Activated naive CD4-positive, alpha-beta T cell treated with anti-CD3 and anti-CD28 coated beads, Interleukin-2, amount 10 ng/mL, durations not matched to agents 7 days and 5 days (primary cell): ENCODE measurements at regions not wholly inside any gene's neighbourhood (a gene's known extent, or its start where the extent isn't known, plus 50 kb on each side); places are given as distances from the start of the nearest gene placed in this dataset.

ENCODE experiments used
- CTCF ChIA-PET: fragments of 350-600 bp; sonication (Branson Sonifier 250); formaldehyde crosslinking; loops from one replicate; lab custom pipeline; 2021; ENCODE audit warnings: antibody characterized with exemption; lab: Charles Lee
- DNase-seq: peaks from one replicate; pipeline ENCODE4 v3.0.0-alpha.2; 2020
- H3K27ac Mint-ChIP-seq: one replicate; pipeline ENCODE4 v1.8.0; 2021; ENCODE audit warnings: mild to moderate bottlenecking, moderate library complexity, mixed read lengths
- H3K27me3 Mint-ChIP-seq: one replicate; pipeline ENCODE4 v1.8.0; 2021; ENCODE audit warnings: mild to moderate bottlenecking, mixed read lengths
- H3K36me3 Mint-ChIP-seq: one replicate; pipeline ENCODE4 v1.8.0; 2021; ENCODE audit warnings: mixed read lengths
- H3K4me1 Mint-ChIP-seq: one replicate; pipeline ENCODE4 v1.8.0; 2021; ENCODE audit warnings: mixed read lengths
- H3K4me3 Mint-ChIP-seq: one replicate; pipeline ENCODE4 v1.8.0; 2021; ENCODE audit warnings: mild to moderate bottlenecking, moderate library complexity, mixed read lengths
- H3K9me3 Mint-ChIP-seq: one replicate; pipeline ENCODE4 v1.8.0; 2021; ENCODE audit warnings: mixed read lengths

DNA sequence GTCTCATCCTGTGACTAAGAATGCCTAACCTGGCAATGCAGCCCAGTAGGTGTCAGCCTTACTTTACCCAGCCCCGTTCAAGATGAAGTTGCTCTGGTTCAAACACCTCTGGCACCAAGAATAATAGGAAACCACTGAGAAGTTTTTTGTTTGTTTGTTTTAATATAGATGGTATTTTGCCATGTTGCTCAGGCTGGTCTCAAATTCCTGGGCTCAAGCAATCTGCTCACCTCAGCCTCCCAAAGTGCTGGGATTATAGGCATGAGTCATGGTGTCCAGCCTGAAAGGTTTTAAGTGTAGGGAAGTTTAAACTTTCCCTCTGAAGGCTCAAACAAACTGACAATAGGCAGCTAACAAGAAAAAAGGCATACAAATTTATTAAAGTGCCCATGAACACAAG is 51.2 kb upstream of the ABCC4 start:
- Mint-ChIP-seq H3K4me3 (no peak overlapping the region), H3K9me3 (no peaks in the 10 kb centered on the region), H3K4me1 (no peaks in the 10 kb centered on the region), H3K27ac (no peak overlapping the region), H3K36me3 (no peaks in the 10 kb centered on the region), H3K27me3 (no peaks in the 10 kb centered on the region)
- CTCF ChIA-PET: no interaction called here
- DNase-seq: no peak

DNA sequence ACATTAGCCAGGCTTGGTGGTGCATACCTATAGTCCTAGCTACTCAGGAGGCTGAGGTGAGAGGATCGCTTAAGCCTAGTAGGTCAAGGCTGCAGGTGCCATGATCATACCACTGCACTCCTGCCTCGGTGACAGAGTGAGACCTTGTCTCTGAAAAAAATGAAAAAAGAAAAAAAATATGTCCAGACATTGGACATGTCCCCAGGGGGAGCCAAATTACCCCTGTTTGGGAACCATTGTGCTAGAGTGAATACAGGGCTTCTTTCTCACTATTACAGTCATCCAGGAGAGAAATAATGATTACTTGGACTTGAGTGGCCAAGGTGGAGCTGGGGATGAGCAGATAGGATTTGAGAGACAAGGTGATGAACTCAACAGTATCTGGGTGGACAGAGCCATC is 52.9 kb upstream of the ABCC4 start:
- Mint-ChIP-seq H3K9me3 (no peaks in the 10 kb centered on the region), H3K27ac (no peak overlapping the region), H3K4me3 (no peak overlapping the region), H3K27me3 (peaks cover 5% of the 10 kb centered on the region), H3K4me1 (no peaks in the 10 kb centered on the region), H3K36me3 (no peaks in the 10 kb centered on the region)
- no peak for DNase-seq
- CTCF ChIA-PET: no interaction called here

DNA sequence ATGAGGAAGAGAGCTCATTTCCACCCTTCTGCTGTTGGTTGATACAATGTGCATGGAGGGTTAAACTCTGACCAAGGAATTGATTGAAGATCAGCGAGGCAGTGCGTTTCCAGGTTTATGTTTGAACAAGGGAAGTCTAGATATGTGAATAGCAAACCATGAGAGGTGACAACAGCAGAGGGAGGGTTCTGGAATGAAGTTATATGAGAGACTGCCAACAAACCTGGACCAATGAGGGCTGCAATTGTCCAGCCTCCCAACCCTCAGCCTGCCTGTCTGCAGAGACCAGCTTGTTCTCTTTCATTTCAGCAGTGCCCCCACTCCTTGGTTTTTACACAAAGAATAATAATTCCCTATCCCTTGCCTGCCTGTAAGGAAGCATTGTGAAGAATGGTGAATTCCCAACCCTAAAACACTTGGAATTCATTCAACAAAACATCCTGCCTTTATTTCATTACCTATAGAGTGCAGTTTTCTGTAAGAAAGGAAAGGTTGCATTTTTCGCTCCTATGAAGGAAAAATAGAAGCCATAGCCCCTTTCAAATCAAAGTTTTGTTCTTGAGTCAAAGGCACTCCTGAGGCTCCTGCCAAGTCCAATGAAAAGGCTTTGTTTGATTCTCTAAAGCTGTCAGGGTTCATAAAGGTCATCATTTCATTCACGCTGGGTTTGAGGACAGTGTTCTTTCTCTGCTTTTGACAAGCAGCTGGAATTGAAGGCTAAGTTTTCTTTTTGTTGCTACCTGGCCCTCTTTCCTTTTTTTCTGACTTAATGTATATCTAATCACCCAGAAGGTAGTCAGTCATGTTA is 53.6 kb upstream of the ABCC4 start:
- Mint-ChIP-seq H3K36me3 (no peaks in the 10 kb centered on the region), H3K9me3 (no peaks in the 10 kb centered on the region), H3K27me3 (peaks cover 11% of the 10 kb centered on the region), H3K27ac (no peak overlapping the region), H3K4me3 (no peak overlapping the region), H3K4me1 (no peaks in the 10 kb centered on the region)
- no peak for DNase-seq
- CTCF ChIA-PET: no interaction called here

DNA sequence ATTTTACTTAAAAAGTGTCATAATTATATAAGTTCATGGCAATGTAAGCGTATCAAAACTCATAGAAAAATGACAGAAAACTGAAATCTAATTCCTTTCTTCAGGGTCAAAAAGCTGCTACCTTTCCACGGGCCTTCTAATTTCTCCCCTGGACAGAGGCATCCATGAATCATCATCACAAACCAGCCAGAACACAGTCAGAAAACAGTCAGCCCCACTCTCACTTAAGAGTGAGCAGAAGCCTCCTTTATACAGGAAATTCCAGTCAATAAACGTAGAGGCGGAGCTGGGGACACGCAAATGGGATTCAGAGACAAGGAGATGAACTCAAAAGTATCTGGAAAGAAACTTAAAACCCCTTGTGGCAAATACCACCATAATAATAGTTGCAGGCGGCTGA is 54.2 kb upstream of the ABCC4 start:
- Mint-ChIP-seq H3K4me1 (no peaks in the 10 kb centered on the region), H3K4me3 (no peak overlapping the region), H3K27ac (no peak overlapping the region), H3K9me3 (no peaks in the 10 kb centered on the region), H3K36me3 (no peaks in the 10 kb centered on the region), H3K27me3 (peaks cover 12% of the 10 kb centered on the region)
- CTCF ChIA-PET: no interaction called here
- DNase-seq: no peak

DNA sequence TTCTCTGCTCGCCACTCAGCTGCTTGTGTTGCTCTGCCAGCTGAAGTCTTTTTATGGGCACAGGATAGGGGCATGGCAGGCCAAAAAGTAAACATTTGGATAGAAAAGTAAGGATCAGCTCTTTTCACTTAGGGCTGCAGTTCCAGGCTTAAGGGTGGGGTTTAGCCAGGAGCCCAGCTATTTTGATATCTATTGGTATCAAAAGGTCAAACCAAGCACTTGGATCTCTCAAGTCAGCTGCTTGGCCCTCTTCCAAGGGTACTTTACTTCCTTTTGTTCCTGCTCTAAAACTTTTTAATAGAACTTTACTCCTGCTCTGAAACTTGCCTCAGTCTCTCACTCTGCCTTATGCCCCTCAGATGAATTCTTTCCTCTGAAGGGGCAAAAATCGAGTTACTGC is 55.7 kb upstream of the ABCC4 start:
- H3K9me3 Mint-ChIP-seq: no peaks in the 10 kb centered on the region
- no peak for DNase-seq
- no peak overlapping the region for H3K27ac Mint-ChIP-seq
- CTCF ChIA-PET: no interaction called here
- no peaks in the 10 kb centered on the region for H3K36me3 Mint-ChIP-seq
- no peak overlapping the region for H3K4me3 Mint-ChIP-seq
- H3K27me3 Mint-ChIP-seq: peaks cover 12% of the 10 kb centered on the region
- no peaks in the 10 kb centered on the region for H3K4me1 Mint-ChIP-seq

DNA sequence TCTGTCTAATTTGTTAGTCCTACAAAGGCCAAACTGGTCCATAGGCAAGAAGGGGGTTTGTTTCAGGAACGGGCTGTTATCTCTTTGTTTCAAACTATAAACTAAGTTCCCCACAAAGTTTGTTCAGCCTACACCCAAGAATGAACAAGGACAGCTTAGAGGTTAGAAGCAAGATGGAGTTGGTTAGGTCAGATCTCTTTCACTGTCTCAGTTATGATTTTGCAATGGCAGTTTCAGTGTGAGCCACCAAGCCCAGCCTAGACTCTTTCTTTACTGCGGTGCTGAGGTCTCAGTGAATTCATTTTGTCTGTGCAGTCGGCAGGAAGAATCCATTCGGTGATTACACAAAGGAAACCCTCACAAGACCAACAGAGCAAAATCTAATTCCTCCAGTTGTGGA is 56.6 kb upstream of the ABCC4 start:
- Mint-ChIP-seq H3K4me1 (no peaks in the 10 kb centered on the region), H3K36me3 (no peaks in the 10 kb centered on the region), H3K27me3 (peaks cover 12% of the 10 kb centered on the region), H3K4me3 (no peak overlapping the region), H3K27ac (no peak overlapping the region), H3K9me3 (no peaks in the 10 kb centered on the region)
- DNase-seq: no peak
- CTCF ChIA-PET: no interaction called here

DNA sequence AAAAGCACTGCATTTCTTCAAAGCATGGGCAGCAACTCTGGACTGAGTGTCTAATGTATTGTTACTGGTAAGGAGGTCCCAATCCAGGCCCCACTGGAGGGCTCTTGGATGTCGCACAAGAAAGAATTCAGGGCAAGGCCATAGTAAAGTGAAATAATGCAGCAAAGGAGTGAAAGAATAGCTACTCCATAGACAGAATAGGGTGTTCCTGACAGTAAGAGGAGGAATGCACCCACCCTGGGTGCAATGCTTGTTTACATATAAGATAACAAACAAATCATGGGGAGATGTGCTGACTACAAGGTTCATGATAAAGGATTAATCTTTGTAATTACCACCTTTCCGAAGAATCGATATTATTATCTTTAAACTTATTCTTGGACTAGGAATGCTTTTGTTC is 58.8 kb upstream of the ABCC4 start:
- CTCF ChIA-PET: no interaction called here
- no peaks in the 10 kb centered on the region for H3K4me1 Mint-ChIP-seq
- no peak for DNase-seq
- H3K9me3 Mint-ChIP-seq: no peaks in the 10 kb centered on the region
- no peak overlapping the region for H3K4me3 Mint-ChIP-seq
- peaks cover 12% of the 10 kb centered on the region for H3K27me3 Mint-ChIP-seq
- H3K27ac Mint-ChIP-seq: no peak overlapping the region
- no peaks in the 10 kb centered on the region for H3K36me3 Mint-ChIP-seq

DNA sequence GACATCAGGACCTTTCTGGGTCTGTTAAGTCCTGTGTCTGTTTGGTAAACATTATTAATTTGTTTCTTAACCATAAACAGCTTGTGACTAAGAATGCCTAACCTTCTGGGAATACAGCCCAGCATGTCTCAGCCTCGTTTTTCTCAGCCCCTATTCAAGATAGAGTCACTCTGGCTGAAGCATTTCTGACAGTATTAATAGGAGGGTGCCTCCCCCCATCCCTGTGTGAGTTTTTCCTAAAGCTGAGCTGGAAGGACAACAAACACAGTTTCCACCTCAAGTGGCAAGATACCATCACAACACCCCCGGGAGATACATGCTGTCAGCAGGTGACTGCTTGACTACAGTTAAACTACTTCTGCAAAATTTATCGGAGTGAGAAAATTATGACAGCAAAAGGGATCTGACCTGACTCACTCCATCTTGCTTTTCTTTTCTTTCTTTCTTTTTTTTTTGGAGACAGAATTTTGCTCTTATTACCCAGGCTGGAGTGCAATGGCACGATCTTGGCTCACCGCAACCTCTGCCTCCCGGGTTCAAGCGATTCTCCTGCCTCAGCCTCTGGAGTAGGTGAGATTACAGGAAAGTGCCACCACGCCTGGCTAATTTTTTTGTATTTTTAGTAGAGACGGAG is 59.3 kb upstream of the ABCC4 start:
- no peak overlapping the region for H3K4me3 Mint-ChIP-seq
- DNase-seq: no peak
- H3K27ac Mint-ChIP-seq: no peak overlapping the region
- CTCF ChIA-PET: no interaction called here
- H3K27me3 Mint-ChIP-seq: peaks cover 12% of the 10 kb centered on the region
- no peaks in the 10 kb centered on the region for H3K4me1 Mint-ChIP-seq
- no peaks in the 10 kb centered on the region for H3K36me3 Mint-ChIP-seq
- no peaks in the 10 kb centered on the region for H3K9me3 Mint-ChIP-seq

DNA sequence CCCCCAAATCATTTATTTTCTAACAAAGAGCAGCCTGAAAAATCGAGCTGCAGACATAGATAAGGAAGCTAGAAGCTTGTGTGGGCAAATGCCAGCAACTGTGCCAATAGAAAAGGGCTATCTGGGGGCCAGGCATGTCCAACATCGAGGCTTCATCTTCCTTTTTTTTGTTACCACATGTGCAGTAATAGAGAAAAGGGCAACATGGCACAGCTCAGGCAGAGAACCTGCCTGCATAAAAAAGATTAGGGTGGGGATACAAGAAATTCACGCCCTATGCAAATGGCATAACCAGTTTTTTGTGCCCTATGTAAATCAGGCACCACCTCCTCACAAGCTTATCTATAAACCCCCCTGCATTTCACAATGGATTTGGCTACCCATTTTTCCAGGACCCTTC is 60.4 kb upstream of the ABCC4 start:
- Mint-ChIP-seq H3K27ac (no peak overlapping the region), H3K36me3 (no peaks in the 10 kb centered on the region), H3K9me3 (no peaks in the 10 kb centered on the region), H3K4me3 (no peak overlapping the region), H3K4me1 (no peaks in the 10 kb centered on the region), H3K27me3 (peaks cover 12% of the 10 kb centered on the region)
- CTCF ChIA-PET: no interaction called here
- DNase-seq: no peak

DNA sequence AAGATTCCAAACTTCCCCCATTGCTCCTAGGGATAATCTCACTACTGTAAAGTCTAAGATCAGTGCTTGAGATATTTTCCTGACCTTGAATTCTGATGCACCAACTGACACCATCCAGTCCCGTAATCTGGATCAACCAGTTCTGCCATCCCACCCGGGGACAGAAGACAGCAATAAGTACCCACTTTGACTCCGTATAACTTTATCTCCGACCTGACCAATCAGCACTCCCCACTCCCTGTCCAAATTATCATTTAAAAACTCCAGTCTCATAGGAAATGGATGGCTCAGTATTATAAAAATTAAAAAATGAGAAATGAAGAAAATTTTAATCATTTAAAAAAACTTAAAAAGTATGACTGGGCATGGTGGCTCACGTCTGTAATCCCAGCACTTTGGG is 61.4 kb upstream of the ABCC4 start:
- H3K9me3 Mint-ChIP-seq: no peaks in the 10 kb centered on the region
- CTCF ChIA-PET: no interaction called here
- no peak overlapping the region for H3K4me3 Mint-ChIP-seq
- H3K27me3 Mint-ChIP-seq: peaks cover 12% of the 10 kb centered on the region
- no peaks in the 10 kb centered on the region for H3K36me3 Mint-ChIP-seq
- H3K4me1 Mint-ChIP-seq: no peaks in the 10 kb centered on the region
- DNase-seq: no peak
- no peak overlapping the region for H3K27ac Mint-ChIP-seq

DNA sequence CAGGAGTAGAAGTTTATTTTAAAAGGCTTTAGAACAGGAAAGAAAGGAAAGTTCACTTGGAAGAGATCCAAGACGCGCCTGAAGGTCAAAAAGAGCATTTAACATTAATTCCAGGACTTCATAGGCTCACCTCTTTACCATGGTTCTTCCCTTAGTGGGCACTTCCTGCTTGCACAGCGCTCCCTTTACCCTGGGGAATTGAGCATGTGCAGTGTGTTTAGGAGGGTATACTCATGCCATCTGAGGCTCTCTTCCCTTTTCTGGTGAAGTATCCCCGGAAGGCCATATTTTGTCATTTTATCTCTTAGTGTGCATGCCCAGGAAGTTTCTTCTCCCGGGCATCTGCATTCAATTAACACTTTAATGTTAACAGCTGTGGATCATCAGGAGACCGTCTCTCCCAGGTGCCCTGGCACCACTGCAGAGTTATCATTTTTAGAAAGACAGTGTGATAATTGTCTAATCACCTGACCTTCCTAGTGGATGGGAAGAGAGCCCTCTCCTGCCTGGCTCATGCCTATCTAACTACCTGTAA is 66.1 kb upstream of the ABCC4 start:
- Mint-ChIP-seq H3K4me3 (no peak overlapping the region), H3K27ac (no peak overlapping the region), H3K9me3 (no peaks in the 10 kb centered on the region), H3K4me1 (no peaks in the 10 kb centered on the region), H3K27me3 (peaks cover 4% of the 10 kb centered on the region), H3K36me3 (no peaks in the 10 kb centered on the region)
- no peak for DNase-seq
- CTCF ChIA-PET: no interaction called here

DNA sequence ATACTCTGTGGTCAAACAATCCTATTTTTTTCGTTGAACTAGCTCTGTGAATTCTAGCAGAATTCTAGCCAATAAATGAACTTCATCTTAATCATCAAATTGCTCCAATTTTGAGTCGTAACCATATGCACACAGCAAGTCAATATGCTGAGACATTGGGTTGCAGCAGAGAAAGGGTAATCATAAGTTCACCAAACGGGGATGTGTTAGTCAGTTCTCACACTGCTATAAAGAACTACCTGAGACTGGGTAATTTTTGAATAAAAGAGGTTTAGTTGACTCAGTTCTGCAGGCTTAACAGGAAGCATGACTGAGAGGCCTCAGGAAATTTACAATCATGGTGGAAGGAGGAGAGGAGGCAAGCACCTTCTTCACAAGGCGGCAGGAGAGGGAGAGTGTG is 67.7 kb upstream of the ABCC4 start:
- H3K4me3 Mint-ChIP-seq: no peak overlapping the region
- H3K27me3 Mint-ChIP-seq: peaks cover 4% of the 10 kb centered on the region
- CTCF ChIA-PET: no interaction called here
- H3K36me3 Mint-ChIP-seq: no peaks in the 10 kb centered on the region
- DNase-seq: no peak
- no peaks in the 10 kb centered on the region for H3K4me1 Mint-ChIP-seq
- no peaks in the 10 kb centered on the region for H3K9me3 Mint-ChIP-seq
- H3K27ac Mint-ChIP-seq: no peak overlapping the region

DNA sequence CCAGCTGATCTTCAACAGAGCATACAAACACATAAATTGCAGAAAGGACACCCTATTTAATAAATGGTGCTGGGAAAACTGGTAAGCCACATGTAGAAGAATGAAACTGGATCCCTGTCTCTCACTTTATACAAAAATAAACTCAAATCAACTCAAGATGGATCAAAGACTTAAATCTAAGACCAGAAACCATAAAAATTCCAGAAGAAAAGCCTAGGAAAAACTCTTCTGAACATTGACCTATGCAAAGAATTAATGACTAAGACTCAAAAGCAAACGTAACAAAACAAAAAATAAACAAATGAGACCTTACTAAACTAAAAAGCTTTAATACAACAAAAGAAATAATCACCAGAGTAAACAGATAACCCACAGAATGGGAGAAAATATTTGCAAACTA is 74.5 kb upstream of the ABCC4 start:
- Mint-ChIP-seq H3K4me1 (peaks cover 5% of the 10 kb centered on the region), H3K9me3 (no peaks in the 10 kb centered on the region), H3K36me3 (no peaks in the 10 kb centered on the region), H3K27ac (no peak overlapping the region), H3K27me3 (peaks cover 10% of the 10 kb centered on the region), H3K4me3 (no peak overlapping the region)
- no peak for DNase-seq
- CTCF ChIA-PET: no interaction called here

DNA sequence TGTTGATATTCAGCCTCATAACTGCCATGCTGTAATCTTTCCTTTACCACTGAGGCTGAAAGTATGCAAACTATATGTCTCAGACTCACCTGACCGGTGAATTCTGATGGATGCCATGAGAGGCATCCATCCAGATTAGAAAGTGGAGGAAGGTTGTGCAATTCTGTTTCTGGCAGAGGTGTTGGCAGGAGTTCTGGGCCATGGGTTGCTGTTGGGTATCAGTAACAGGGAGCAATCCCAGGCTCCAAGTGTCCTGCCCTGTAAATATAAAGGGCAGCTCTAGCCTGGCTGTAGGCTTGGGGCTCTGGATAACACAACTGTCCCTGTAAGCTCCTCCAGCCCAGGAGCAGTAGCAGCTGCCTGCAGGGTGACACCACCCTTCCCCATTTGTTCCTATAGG is 77.4 kb upstream of the ABCC4 start:
- Mint-ChIP-seq H3K27me3 (peaks cover 6% of the 10 kb centered on the region), H3K4me3 (no peak overlapping the region), H3K27ac (no peak overlapping the region), H3K4me1 (peaks cover 6% of the 10 kb centered on the region), H3K9me3 (no peaks in the 10 kb centered on the region), H3K36me3 (no peaks in the 10 kb centered on the region)
- CTCF ChIA-PET: interaction anchor here (0.7 to 8.8 kb wide), 4 partner anchors 26 to 189 kb away, joined by 5 to 135 read pairs (median 10); no protein-coding TSS in a partner anchor
- no peak for DNase-seq
